Nephron (organoid): ENCODE measurements at regions not wholly inside any gene's neighbourhood (a gene's known extent, or its start where the extent isn't known, plus 50 kb on each side); places are given as distances from the start of the nearest gene placed in this dataset.

Experiments used
- H3K27ac Mint-ChIP-seq, 3 experiments: 2 replicates each; pipeline ENCODE4 v1.8.0; 2020; ENCODE audit warnings: mixed read lengths in 3 of 3, mild to moderate bottlenecking in 2 of 3, moderate library complexity in 1 of 3
- H3K27me3 Mint-ChIP-seq: 2 replicates; pipeline ENCODE4 v1.8.0; 2021; ENCODE audit warnings: low read depth, mild to moderate bottlenecking, moderate library complexity, mixed read lengths
- H3K36me3 Mint-ChIP-seq: 2 replicates; pipeline ENCODE4 v1.8.0; 2020; ENCODE audit warnings: low read depth, mixed read lengths
- H3K4me1 Mint-ChIP-seq: 2 replicates; pipeline ENCODE4 v1.8.0; 2020; ENCODE audit warnings: mixed read lengths
- H3K4me3 Mint-ChIP-seq, 3 experiments: 2 replicates each; pipeline ENCODE4 v1.8.0; 2020; ENCODE audit warnings: mild to moderate bottlenecking in 3 of 3, mixed read lengths in 3 of 3, moderate library complexity in 2 of 3
- H3K9me3 Mint-ChIP-seq: 2 replicates; pipeline ENCODE4 v1.8.0; 2020; ENCODE audit warnings: mixed read lengths
- TF ChIP-seq, protein P1 (sequence below), 3 experiments: fragments of 200-600 bp; sonication (generic); IDR thresholded peaks; one replicate each; pipeline ENCODE4 v1.5.0; 2021; ENCODE audit warnings: antibody characterized with exemption in 3 of 3; ENCODE audit not compliant: unreplicated experiment in 3 of 3

DNA sequence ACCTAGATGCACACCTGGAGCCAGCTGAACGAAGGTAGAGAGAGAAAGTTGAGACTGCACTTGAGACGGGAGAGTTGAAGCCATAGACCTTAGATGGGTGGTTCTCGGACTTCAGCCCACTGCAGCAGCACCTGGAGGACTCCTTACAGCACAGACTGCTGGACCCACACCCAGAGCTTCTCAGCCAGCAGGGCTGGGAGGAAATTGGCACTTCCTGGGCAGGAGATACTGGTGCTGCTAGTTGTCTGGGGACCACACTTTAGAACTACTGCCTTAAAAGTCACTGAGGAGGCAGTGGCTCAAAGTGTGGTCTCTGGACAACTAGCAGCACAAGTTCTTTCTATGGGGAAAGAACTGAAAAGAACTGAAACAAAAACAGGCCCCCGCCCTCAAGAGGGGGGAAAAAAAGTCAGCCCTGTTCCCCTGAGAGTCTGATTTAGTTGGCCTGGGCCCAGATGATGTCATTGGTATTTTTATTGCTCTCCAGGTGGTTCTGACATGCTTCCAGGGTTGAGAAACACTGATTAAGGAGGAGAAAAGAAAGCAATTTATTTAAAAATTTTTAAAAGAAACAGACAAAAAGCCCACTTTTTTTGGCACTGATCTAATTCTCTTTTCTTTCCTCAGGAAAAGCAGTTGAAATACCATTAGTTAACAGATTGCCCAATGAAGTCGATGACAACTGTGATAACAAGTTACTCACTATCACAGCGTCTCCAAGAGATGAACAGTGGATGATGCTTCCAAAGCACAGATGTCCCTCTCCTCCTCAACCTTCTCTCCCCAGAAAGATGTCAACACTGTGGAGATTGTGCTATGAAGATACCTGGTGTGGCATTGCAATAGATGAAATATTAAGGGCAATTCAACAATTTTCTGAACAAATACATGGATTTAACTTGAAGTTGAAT, 73.6 kb upstream of the ADAMTS16 start:
- Mint-ChIP-seq H3K36me3 (no peaks in the 10 kb centered on the region), H3K9me3 (no peaks in the 10 kb centered on the region), H3K27me3 (peaks cover under 1% of the 10 kb centered on the region), H3K27ac (peak overlapping the region; percentile 4 to 72 (median 64)), H3K4me1 (peaks cover 48% of the 10 kb centered on the region), H3K4me3 (no peak overlapping the region)
- TF ChIP-seq, protein P1, sequence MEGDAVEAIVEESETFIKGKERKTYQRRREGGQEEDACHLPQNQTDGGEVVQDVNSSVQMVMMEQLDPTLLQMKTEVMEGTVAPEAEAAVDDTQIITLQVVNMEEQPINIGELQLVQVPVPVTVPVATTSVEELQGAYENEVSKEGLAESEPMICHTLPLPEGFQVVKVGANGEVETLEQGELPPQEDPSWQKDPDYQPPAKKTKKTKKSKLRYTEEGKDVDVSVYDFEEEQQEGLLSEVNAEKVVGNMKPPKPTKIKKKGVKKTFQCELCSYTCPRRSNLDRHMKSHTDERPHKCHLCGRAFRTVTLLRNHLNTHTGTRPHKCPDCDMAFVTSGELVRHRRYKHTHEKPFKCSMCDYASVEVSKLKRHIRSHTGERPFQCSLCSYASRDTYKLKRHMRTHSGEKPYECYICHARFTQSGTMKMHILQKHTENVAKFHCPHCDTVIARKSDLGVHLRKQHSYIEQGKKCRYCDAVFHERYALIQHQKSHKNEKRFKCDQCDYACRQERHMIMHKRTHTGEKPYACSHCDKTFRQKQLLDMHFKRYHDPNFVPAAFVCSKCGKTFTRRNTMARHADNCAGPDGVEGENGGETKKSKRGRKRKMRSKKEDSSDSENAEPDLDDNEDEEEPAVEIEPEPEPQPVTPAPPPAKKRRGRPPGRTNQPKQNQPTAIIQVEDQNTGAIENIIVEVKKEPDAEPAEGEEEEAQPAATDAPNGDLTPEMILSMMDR (IDR thresholded peaks at IDR 0.05; ENCODE audit: unreplicated experiment in 3 of 3) = no peak

DNA sequence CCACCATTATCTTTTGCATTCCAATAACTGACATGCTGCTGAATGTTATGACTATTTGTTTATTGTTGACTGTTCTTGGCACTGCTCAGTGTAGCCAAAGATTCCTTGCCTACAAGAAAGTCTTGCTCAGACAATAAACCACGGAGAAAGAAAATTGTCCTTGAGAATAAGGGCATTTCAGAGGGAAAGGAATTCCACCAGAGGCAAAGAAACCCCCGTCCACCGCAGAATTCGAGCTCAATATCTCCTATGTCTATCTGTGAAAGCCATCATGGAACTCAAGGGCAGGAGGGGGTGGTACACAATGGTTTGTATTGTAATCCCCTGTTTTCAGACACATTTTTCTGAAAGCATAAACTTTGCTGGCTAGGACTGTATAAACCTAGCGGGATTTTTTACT, 70.3 kb upstream of the ADAMTS16 start:
- no peaks in the 10 kb centered on the region for H3K36me3 Mint-ChIP-seq
- TF ChIP-seq, protein P1 (IDR thresholded peaks at IDR 0.05; ENCODE audit: unreplicated experiment in 3 of 3) = no peak
- H3K4me3 Mint-ChIP-seq = no peak overlapping the region
- H3K4me1 Mint-ChIP-seq = peaks cover 37% of the 10 kb centered on the region
- H3K27ac Mint-ChIP-seq = no peak overlapping the region
- peaks cover 13% of the 10 kb centered on the region for H3K27me3 Mint-ChIP-seq
- no peaks in the 10 kb centered on the region for H3K9me3 Mint-ChIP-seq

DNA sequence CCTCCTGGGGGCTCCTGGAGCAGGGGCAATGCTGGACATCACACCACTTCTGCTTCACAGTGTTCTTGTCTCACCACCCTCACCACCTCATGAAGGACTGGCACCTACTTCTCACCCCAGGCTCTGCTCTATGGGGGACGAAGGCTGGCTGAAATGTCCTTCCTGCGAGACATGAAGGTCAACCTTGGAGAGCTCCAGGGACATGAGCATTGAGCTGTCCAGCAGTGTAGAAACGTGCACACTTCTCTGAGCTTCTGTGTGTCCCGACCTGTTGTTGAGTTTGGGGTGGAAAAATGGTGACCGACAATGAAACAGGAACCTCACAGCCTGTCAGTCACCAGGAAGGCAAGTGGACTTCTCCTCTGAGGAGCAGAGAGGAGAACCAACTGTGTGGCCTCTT, 68.6 kb upstream of the ADAMTS16 start:
- no peaks in the 10 kb centered on the region for H3K36me3 Mint-ChIP-seq
- H3K27me3 Mint-ChIP-seq = peaks cover 13% of the 10 kb centered on the region
- H3K27ac Mint-ChIP-seq = no peak overlapping the region
- H3K4me1 Mint-ChIP-seq = peaks cover 20% of the 10 kb centered on the region
- H3K9me3 Mint-ChIP-seq = no peaks in the 10 kb centered on the region
- no peak overlapping the region for H3K4me3 Mint-ChIP-seq
- TF ChIP-seq, protein P1 (IDR thresholded peaks at IDR 0.05; ENCODE audit: unreplicated experiment in 3 of 3) = no peak

DNA sequence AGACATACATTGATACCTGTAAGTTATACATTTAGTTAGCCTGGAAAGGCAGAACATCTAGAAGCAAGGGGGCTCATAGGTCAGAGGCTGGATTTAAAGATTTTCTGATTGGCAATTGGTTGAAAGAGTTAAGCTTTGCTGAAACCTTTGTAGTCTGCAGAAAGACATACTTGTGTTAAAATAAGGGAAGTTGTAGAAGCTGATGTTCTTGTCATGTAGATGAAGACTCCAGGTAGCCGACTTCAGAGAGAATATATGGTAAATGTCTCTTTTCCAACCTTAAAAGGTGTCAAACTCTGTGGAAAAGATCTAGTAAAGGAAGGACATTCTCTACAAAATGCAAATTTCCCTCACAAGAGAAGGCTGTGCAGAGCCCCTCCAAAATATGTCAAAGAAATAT, 62.9 kb upstream of the ADAMTS16 start:
- no peak overlapping the region for H3K4me3 Mint-ChIP-seq
- H3K36me3 Mint-ChIP-seq = no peaks in the 10 kb centered on the region
- peaks cover 5% of the 10 kb centered on the region for H3K4me1 Mint-ChIP-seq

DNA sequence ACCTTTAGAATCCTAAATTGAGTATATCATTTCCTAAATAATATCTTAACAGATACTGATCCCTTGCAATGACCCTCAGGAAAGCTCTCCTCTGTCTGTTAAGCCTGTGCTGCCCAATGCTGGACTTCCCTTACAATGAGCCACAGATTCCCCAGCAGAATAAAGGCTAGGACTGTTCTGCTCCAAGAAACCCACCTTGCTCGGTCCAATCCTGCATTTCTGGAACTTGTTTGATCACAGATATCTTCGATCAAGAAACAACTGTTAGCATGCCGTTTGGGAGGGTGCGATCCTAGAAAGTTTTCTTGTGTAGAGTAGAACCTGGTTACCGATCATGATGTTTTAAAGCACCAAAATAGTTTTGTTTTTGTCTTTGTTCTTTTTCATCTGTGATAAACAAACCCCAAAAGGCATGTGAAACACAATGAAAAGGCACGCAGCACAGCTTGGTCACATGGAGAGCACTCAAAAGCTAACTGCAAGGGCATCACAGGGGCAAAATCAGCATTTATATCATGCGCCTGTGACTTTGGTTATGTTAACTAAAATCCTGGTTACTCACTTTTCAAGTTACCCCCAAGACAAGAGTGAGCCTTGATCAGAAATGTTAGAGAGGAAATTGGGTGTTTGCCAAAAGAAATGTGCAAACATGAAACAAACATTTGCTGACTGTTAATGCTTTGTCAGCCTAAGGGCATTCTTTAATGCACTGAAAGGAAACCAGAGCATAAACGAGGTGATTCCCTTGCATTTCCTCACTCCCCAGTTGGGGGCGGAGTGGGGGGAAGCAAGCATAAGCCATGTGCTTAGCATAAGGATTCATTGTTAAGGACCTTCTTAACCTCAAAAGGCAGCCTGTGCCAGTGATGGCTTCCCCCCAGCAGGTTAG, 61.9 kb upstream of the ADAMTS16 start:
- TF ChIP-seq, protein P1 (IDR thresholded peaks at IDR 0.05; ENCODE audit: unreplicated experiment in 3 of 3) = no peak
- H3K4me1 Mint-ChIP-seq = peaks cover 5% of the 10 kb centered on the region
- no peak overlapping the region for H3K4me3 Mint-ChIP-seq
- peak overlapping the region; percentile 82 to 87 (median 86) for H3K27ac Mint-ChIP-seq
- H3K27me3 Mint-ChIP-seq = peaks cover 5% of the 10 kb centered on the region
- no peaks in the 10 kb centered on the region for H3K36me3 Mint-ChIP-seq
- H3K9me3 Mint-ChIP-seq = no peaks in the 10 kb centered on the region

More for the DNA sequence above, 62.9 kb upstream of the ADAMTS16 start:
- peaks cover 12% of the 10 kb centered on the region for H3K27me3 Mint-ChIP-seq
- no peak overlapping the region for H3K27ac Mint-ChIP-seq
- TF ChIP-seq, protein P1 (IDR thresholded peaks at IDR 0.05; ENCODE audit: unreplicated experiment in 3 of 3) = no peak
- H3K9me3 Mint-ChIP-seq = no peaks in the 10 kb centered on the region
